RWPE2 (cell line): ENCODE measurements at regions not wholly inside any gene's neighbourhood (a gene's known extent, or its start where the extent isn't known, plus 50 kb on each side); places are given as distances from the start of the nearest gene placed in this dataset.

Experiments
- ATAC-seq: fragments of 200-7000 bp; cut with Tn5 transposase; 3 replicates; pipeline ENCODE4 v1.9.1; 2021; ENCODE audit warnings: low read depth
- DNase-seq: peaks from one replicate; pipeline ENCODE4 v3.0.0-alpha.2; 2020; ENCODE audit warnings: low spot score
- H3K27ac ChIP-seq: fragments of 450-650 bp; 2 replicates; pipeline ENCODE4 v1.5.1; 2017; ENCODE audit warnings: mild to moderate bottlenecking; ENCODE audit not compliant: poor library complexity, severe bottlenecking
- H3K27me3 ChIP-seq: fragments of 250-450 bp; sonication (Bioruptor Pico); 2 replicates; pipeline ENCODE4 v1.5.1; 2021; ENCODE audit warnings: mild to moderate bottlenecking, moderate library complexity; ENCODE audit not compliant: insufficient read depth, poor library complexity, severe bottlenecking
- H3K36me3 ChIP-seq: fragments of 250-450 bp; sonication (Bioruptor Pico); 2 replicates; pipeline ENCODE4 v1.5.1; 2020; ENCODE audit warnings: low read depth, mild to moderate bottlenecking, moderate library complexity
- H3K4me1 ChIP-seq: fragments of 250-450 bp; sonication (Bioruptor Pico); 2 replicates; pipeline ENCODE4 v1.5.1; 2021; ENCODE audit warnings: mild to moderate bottlenecking, moderate library complexity; ENCODE audit not compliant: insufficient read depth, poor library complexity, severe bottlenecking
- H3K4me3 ChIP-seq: fragments of 250-450 bp; sonication (Bioruptor Pico); 2 replicates; pipeline ENCODE4 v1.5.1; 2021; ENCODE audit warnings: mild to moderate bottlenecking, moderate library complexity; ENCODE audit not compliant: severe bottlenecking
- H3K9me3 ChIP-seq: fragments of 250-450 bp; sonication (Bioruptor Pico); 2 replicates; pipeline ENCODE4 v1.5.1; 2021; ENCODE audit warnings: mild to moderate bottlenecking, moderate library complexity; ENCODE audit not compliant: severe bottlenecking
- CTCF ChIP-seq: fragments of 450-650 bp; IDR thresholded peaks from one replicate; pipeline ENCODE4 v1.5.1; 2017; ENCODE audit warnings: mild to moderate bottlenecking, moderate library complexity; ENCODE audit not compliant: poor library complexity, severe bottlenecking

- Histone ChIP-seq H3K9me3 (no peaks in the 10 kb centered on the region), H3K27me3 (no peaks in the 10 kb centered on the region), H3K27ac (no peak overlapping the region), H3K36me3 (no peaks in the 10 kb centered on the region), H3K4me3 (no peak overlapping the region), H3K4me1 (no peaks in the 10 kb centered on the region)
- no peak for DNase-seq
- no peak for TF ChIP-seq CTCF
- no peak for ATAC-seq
Observed at GRCh38 chr20:39903806-39904465, 785.1 kb downstream of the MAFB start.

GRCh38 chr20:39899881-39900280, 789.2 kb downstream of the MAFB start:
- no peaks in the 10 kb centered on the region for H3K27me3 ChIP-seq
- no peak for DNase-seq

GRCh38 chr20:39898467-39898852, 790.6 kb downstream of the MAFB start:
- no peak overlapping the region for H3K27ac ChIP-seq
- no peak for TF ChIP-seq CTCF
- no peak for DNase-seq

More at GRCh38 chr20:39899881-39900280, 789.2 kb downstream of the MAFB start:
- H3K4me3 ChIP-seq = no peak overlapping the region
- no peak for TF ChIP-seq CTCF
- no peak overlapping the region for H3K27ac ChIP-seq
- H3K4me1 ChIP-seq = peaks cover 5% of the 10 kb centered on the region
- no peaks in the 10 kb centered on the region for H3K9me3 ChIP-seq
- H3K36me3 ChIP-seq = no peaks in the 10 kb centered on the region
- no peak for ATAC-seq

GRCh38 chr20:39897781-39898466, 791.1 kb downstream of the MAFB start:
- DNase-seq = no peak
- Histone ChIP-seq H3K27ac (no peak overlapping the region), H3K4me3 (no peak overlapping the region), H3K36me3 (no peaks in the 10 kb centered on the region), H3K9me3 (no peaks in the 10 kb centered on the region), H3K27me3 (no peaks in the 10 kb centered on the region), H3K4me1 (peaks cover 5% of the 10 kb centered on the region)
- no peak for TF ChIP-seq CTCF
- no peak for ATAC-seq

More at GRCh38 chr20:39898467-39898852, 790.6 kb downstream of the MAFB start:
- peaks cover 5% of the 10 kb centered on the region for H3K4me1 ChIP-seq
- no peaks in the 10 kb centered on the region for H3K27me3 ChIP-seq
- no peak for ATAC-seq
- H3K9me3 ChIP-seq = no peaks in the 10 kb centered on the region
- H3K4me3 ChIP-seq = no peak overlapping the region
- no peaks in the 10 kb centered on the region for H3K36me3 ChIP-seq

- Histone ChIP-seq H3K4me1 (peaks cover 5% of the 10 kb centered on the region), H3K27me3 (no peaks in the 10 kb centered on the region), H3K27ac (no peak overlapping the region), H3K36me3 (no peaks in the 10 kb centered on the region), H3K4me3 (no peak overlapping the region), H3K9me3 (no peaks in the 10 kb centered on the region)
- no peak for DNase-seq
- peak; percentile 34; the same call in 1 of the 3 replicates for ATAC-seq
- no peak for TF ChIP-seq CTCF
Observed at GRCh38 chr20:39897058-39897457, 792.0 kb downstream of the MAFB start.
